ENCODE measurements at regions not wholly inside any gene's neighbourhood (a gene's known extent, or its start where the extent isn't known, plus 50 kb on each side); places are given as distances from the start of the nearest gene placed in this dataset.
A peak's percentile ranks its signal among the peaks of the same experiment; 100 is the strongest.

DNA sequence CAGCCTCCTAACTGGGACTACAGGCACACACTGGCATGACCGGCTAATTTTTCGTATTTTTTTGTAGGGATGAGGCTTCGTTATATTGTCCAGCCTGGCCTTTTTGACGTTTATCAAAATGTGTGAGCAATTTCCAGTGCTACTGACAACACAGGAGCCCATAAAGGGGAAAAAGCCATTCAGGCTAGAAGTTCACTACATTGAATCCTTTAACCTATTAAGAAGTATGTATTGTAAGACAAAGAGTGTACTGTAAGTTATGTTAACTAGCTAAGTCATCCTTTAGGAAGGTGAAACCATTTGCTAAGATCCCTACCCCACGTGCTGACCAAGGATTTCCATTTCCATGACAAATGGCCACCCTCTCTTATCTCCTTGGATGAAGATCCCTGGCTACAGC lies 156.8 kb downstream of the FOXB1 start (continued):
- TF ChIP-seq RAD21 (conservative IDR thresholded peaks at IDR 0.05 in 1 of 2, IDR thresholded peaks at IDR 0.05 in 1 of 2) (no peak), NPAS2 (CRISPR knock-in tag; IDR thresholded peaks at IDR 0.05; ENCODE audit: borderline replicate concordance) (no peak), TP53 (CRISPR knock-in tag; IDR thresholded peaks at IDR 0.05) (no peak), KDM1A (IDR thresholded peaks at IDR 0.05; ENCODE audit: low read depth) (no peak), EHF (CRISPR knock-in tag; IDR thresholded peaks at IDR 0.05) (no peak), MYC (IDR thresholded peaks at IDR 0.05; ENCODE audit: borderline replicate concordance, low read length) (no peak), MAFK (IDR thresholded peaks at IDR 0.05; ENCODE audit: partially characterized antibody) (no peak)

- POLR2A ChIA-PET = no interaction called here
- H3K4me2 ChIP-seq = no peak overlapping the region
- DNase-seq (ENCODE audit: low read depth in 1 of 2, low spot score in 1 of 2) = no peak
- CTCF ChIA-PET = interaction anchor here (0.6 to 1.5 kb wide), 7 partner anchors 10 to 437 kb away, joined by 3 to 7 read pairs (median 3); no protein-coding TSS in a partner anchor
- H3K4me1 ChIP-seq = no peaks in the 10 kb centered on the region
- no peak for ATAC-seq
- H3K27ac ChIP-seq = no peak overlapping the region
- TF ChIP-seq HOXB5 (CRISPR knock-in tag; IDR thresholded peaks at IDR 0.05) (no peak), TP53 (CRISPR knock-in tag; IDR thresholded peaks at IDR 0.05) (no peak), GATA3 (IDR thresholded peaks at IDR 0.05; ENCODE audit: borderline replicate concordance) (no peak), RNF2 (IDR thresholded peaks at IDR 0.05; ENCODE audit: borderline replicate concordance, low read depth) (no peak)
- no peaks in the 10 kb centered on the region; the same call in 2 of the 3 replicates for H3K9me3 ChIP-seq
- H3K4me3 ChIP-seq = no peak overlapping the region
- FAIRE-seq = no peak
- WGBS (ENCODE audit: missing lambda C conversion rate) = 19% methylated on average over 3 of the region's 3 CpGs
Measured at GRCh38 chr15:60161704-60162103, 157.6 kb downstream of the FOXB1 start.

GRCh38 chr15:60162251-60162967 lies 158.3 kb downstream of the FOXB1 start:
- POLR2A ChIA-PET = no interaction called here
- WGBS (ENCODE audit: missing lambda C conversion rate) = 29% methylated on average over 7 of the region's 7 CpGs

DNA sequence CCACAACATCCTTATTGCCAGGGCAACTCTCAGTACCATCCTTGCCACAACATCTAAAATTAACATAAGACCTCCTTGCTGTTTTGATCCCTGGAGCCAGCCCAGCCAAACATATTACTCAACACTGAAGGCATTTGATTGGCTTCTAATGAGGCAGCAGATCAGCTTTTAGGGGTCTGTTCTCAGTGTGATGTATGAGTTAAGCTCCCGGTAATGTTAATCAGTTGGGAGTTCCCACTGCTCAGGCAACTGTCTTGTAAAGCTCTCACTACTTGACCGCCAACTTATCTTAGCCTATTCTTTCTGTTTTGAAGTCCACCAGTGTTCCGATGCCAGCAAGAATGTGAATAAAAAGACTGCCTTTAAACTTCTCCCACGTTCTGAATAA lies 158.9 kb downstream of the FOXB1 start:
- H3K4me2 ChIP-seq = no peak overlapping the region
- POLR2A ChIA-PET = no interaction called here
- no peak for ATAC-seq
- DNase-seq (ENCODE audit: low read depth in 1 of 2, low spot score in 1 of 2) = no peak
- H3K4me1 ChIP-seq = no peaks in the 10 kb centered on the region
- H3K4me3 ChIP-seq = no peak overlapping the region
- TF ChIP-seq KDM1A (IDR thresholded peaks at IDR 0.05; ENCODE audit: low read depth) (no peak), PHF8 (IDR thresholded peaks at IDR 0.05; ENCODE audit: borderline replicate concordance, low read depth) (no peak), MAFK (IDR thresholded peaks at IDR 0.05; ENCODE audit: partially characterized antibody) (no peak), SREBF2 (IDR thresholded peaks at IDR 0.05) (no peak), ZNF302 (CRISPR knock-in tag; IDR thresholded peaks at IDR 0.05) (no peak), GATA3 (IDR thresholded peaks at IDR 0.05; ENCODE audit: borderline replicate concordance) (no peak), ESRRA (IDR thresholded peaks at IDR 0.05; ENCODE audit: borderline replicate concordance, low read length) (no peak), KDM5A (IDR thresholded peaks at IDR 0.05) (no peak), HOXB13 (CRISPR knock-in tag; IDR thresholded peaks at IDR 0.05; ENCODE audit: low read depth) (no peak), CBX2 (IDR thresholded peaks at IDR 0.05; ENCODE audit: borderline replicate concordance, low read depth) (no peak), CHD4 (IDR thresholded peaks at IDR 0.05; ENCODE audit: borderline replicate concordance) (no peak), HEYL (CRISPR knock-in tag; IDR thresholded peaks at IDR 0.05) (no peak), NPAS2 (CRISPR knock-in tag; IDR thresholded peaks at IDR 0.05; ENCODE audit: borderline replicate concordance) (no peak), USF2 (IDR thresholded peaks at IDR 0.05) (no peak), CHD2 (IDR thresholded peaks at IDR 0.05; ENCODE audit: low read length, partially characterized antibody) (no peak), HOXB5 (CRISPR knock-in tag; IDR thresholded peaks at IDR 0.05) (no peak), FOXS1 (CRISPR knock-in tag; IDR thresholded peaks at IDR 0.05) (no peak)
- TF ChIP-seq, protein P1, sequence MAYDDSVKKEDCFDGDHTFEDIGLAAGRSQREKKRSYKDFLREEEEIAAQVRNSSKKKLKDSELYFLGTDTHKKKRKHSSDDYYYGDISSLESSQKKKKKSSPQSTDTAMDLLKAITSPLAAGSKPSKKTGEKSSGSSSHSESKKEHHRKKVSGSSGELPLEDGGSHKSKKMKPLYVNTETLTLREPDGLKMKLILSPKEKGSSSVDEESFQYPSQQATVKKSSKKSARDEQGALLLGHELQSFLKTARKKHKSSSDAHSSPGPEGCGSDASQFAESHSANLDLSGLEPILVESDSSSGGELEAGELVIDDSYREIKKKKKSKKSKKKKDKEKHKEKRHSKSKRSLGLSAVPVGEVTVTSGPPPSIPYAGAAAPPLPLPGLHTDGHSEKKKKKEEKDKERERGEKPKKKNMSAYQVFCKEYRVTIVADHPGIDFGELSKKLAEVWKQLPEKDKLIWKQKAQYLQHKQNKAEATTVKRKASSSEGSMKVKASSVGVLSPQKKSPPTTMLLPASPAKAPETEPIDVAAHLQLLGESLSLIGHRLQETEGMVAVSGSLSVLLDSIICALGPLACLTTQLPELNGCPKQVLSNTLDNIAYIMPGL (CRISPR knock-in tag; IDR thresholded peaks at IDR 0.05; ENCODE audit: borderline replicate concordance) = no peak
- TF ChIP-seq, protein P2, sequence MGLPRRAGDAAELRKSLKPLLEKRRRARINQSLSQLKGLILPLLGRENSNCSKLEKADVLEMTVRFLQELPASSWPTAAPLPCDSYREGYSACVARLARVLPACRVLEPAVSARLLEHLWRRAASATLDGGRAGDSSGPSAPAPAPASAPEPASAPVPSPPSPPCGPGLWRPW (IDR thresholded peaks at IDR 0.05) = no peak
- CTCF ChIA-PET = interaction anchor here (1.1 to 1.5 kb wide), 2 partner anchors 13 to 421 kb away, joined by 3 read pairs; no protein-coding TSS in a partner anchor
- no peak overlapping the region for H3K27ac ChIP-seq
- H3K9me3 ChIP-seq = no peaks in the 10 kb centered on the region; the same call in 2 of the 3 replicates
- WGBS (ENCODE audit: missing lambda C conversion rate) = 26% methylated on average over 4 of the region's 4 CpGs
- FAIRE-seq = no peak

More at GRCh38 chr15:60162251-60162967, 158.3 kb downstream of the FOXB1 start:
- Histone ChIP-seq H3K4me3 (no peak overlapping the region), H3K4me1 (no peaks in the 10 kb centered on the region), H3K9me3 (no peaks in the 10 kb centered on the region; the same call in 2 of the 3 replicates), H3K27ac (no peak overlapping the region), H3K4me2 (no peak overlapping the region)
- CTCF ChIA-PET = interaction anchor here (0.6 to 1.5 kb wide), 5 partner anchors 12 to 421 kb away, joined by 3 to 4 read pairs (median 3); no protein-coding TSS in a partner anchor
- ATAC-seq (no peak), DNase-seq (ENCODE audit: low read depth in 1 of 2, low spot score in 1 of 2) (no peak), FAIRE-seq (peak; percentile 54)
- no peak for TF ChIP-seq RNF2 (IDR thresholded peaks at IDR 0.05; ENCODE audit: borderline replicate concordance, low read depth)
- no peak for TF ChIP-seq CHD4 (IDR thresholded peaks at IDR 0.05; ENCODE audit: borderline replicate concordance)
- TF ChIP-seq ZNF302 (CRISPR knock-in tag; IDR thresholded peaks at IDR 0.05) = no peak
- TF ChIP-seq PHF8 (IDR thresholded peaks at IDR 0.05; ENCODE audit: borderline replicate concordance, low read depth) = no peak
- TF ChIP-seq ZSCAN20 (CRISPR knock-in tag; IDR thresholded peaks at IDR 0.05) = no peak
- TF ChIP-seq CBX8 (IDR thresholded peaks at IDR 0.05) = no peak
- no peak for TF ChIP-seq SMC3 (IDR thresholded peaks at IDR 0.05)
- TF ChIP-seq EP300 (IDR thresholded peaks at IDR 0.05) = no peak
- no peak for TF ChIP-seq CEBPB (IDR thresholded peaks at IDR 0.05)
- no peak for TF ChIP-seq POLR2A (IDR thresholded peaks at IDR 0.05; ENCODE audit: low read length)
- no peak for TF ChIP-seq MAZ (IDR thresholded peaks at IDR 0.05; ENCODE audit: borderline replicate concordance, low read depth, low read length)
- no peak for TF ChIP-seq SREBF2 (IDR thresholded peaks at IDR 0.05)

Data from A549 (cell line).